ENCODE measurements at regions not wholly inside any gene's neighbourhood (a gene's known extent, or its start where the extent isn't known, plus 50 kb on each side); places are given as distances from the start of the nearest gene placed in this dataset.

DNA sequence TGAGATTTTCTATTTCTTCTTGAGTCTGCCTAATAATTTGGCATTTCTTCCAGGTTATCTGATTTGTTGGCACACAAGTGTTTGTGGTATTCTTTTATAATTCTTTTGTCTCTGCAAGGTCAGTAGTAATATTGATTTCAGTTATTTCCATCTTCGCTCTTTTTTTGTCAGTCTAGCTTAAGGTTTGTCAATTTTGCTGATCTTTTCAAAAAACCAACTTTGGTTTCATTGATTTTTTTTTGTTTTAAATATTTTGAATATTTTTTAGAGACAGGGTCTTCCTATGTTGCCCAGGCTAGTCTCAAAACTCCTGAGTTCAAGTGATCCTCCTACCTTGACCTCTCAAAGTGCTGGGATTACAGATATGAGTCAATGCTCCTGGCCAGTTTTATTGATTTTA lies 162.8 kb downstream of the BARX1 start:
- TF ChIP-seq, protein P1, sequence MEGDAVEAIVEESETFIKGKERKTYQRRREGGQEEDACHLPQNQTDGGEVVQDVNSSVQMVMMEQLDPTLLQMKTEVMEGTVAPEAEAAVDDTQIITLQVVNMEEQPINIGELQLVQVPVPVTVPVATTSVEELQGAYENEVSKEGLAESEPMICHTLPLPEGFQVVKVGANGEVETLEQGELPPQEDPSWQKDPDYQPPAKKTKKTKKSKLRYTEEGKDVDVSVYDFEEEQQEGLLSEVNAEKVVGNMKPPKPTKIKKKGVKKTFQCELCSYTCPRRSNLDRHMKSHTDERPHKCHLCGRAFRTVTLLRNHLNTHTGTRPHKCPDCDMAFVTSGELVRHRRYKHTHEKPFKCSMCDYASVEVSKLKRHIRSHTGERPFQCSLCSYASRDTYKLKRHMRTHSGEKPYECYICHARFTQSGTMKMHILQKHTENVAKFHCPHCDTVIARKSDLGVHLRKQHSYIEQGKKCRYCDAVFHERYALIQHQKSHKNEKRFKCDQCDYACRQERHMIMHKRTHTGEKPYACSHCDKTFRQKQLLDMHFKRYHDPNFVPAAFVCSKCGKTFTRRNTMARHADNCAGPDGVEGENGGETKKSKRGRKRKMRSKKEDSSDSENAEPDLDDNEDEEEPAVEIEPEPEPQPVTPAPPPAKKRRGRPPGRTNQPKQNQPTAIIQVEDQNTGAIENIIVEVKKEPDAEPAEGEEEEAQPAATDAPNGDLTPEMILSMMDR (IDR thresholded peaks at IDR 0.05; ENCODE audit: low read depth, low read length) = no peak
- Histone ChIP-seq H3K9me3 (ENCODE audit: control insufficient read depth, insufficient read depth, low read length) (no peaks in the 10 kb centered on the region), H3K27me3 (ENCODE audit: control insufficient read depth, insufficient read depth, low read length) (no peaks in the 10 kb centered on the region), H3K27ac (ENCODE audit: low read depth, low read length) (no peak overlapping the region), H3K4me3 (ENCODE audit: low read depth, low read length) (no peak overlapping the region)
- ChIA-PET CTCF (interaction anchor here (1.0 kb wide), 1 partner anchor 35 kb away, joined by 3 read pairs; no protein-coding TSS in a partner anchor), POLR2A (no interaction called here)
- no peak for DNase-seq (ENCODE audit: low read depth, low spot score)

DNA sequence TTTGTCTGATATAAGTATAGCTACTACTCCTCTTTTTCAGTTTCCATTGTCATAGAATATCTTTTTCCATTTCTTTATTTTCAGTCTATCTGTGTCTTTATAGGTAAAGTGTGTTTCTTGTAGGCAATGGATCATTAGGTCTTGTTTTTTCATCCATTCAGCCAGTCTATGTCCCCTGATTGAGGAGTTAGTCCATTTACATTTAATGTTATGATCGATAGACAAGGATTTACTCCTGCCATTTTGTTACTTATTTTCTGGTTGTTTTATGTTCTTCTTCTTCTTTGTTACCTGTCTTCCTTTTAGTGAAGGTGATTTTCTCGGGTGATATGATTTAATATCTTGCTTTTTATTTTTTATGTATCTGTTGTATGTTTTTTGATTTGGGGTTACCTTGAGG lies 169.0 kb downstream of the BARX1 start:
- DNase-seq (ENCODE audit: low read depth, low spot score) = no peak
- Histone ChIP-seq H3K9me3 (ENCODE audit: control insufficient read depth, insufficient read depth, low read length) (no peaks in the 10 kb centered on the region), H3K4me3 (ENCODE audit: low read depth, low read length) (no peak overlapping the region), H3K27ac (ENCODE audit: low read depth, low read length) (no peak overlapping the region), H3K27me3 (ENCODE audit: control insufficient read depth, insufficient read depth, low read length) (no peaks in the 10 kb centered on the region)
- POLR2A ChIA-PET = no interaction called here
- TF ChIP-seq, protein P1 (IDR thresholded peaks at IDR 0.05; ENCODE audit: low read depth, low read length) = no peak
- CTCF ChIA-PET = no interaction called here

DNA sequence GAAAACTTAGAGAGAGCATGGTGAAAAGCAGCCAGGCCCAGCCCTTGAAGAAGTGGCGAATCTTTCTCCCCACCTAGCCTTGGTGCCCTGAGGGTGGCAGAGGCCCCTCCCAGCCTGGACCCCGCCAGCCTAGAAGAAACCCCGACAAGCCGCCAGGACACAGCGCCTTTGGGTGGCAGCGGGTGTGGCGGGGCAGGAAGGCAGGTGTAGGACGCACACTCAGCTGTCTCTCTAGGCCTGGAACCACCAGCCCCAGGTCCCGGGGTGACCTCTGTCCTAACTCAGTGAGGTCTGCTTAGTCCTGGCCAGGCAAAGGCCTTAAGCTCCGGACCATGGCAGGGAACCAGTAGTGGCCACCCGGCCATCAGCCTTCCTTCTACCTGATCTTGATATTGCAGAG lies 178.3 kb downstream of the BARX1 start:
- POLR2A ChIA-PET = no interaction called here
- TF ChIP-seq, protein P1 (IDR thresholded peaks at IDR 0.05; ENCODE audit: low read depth, low read length) = no peak
- no peaks in the 10 kb centered on the region for H3K9me3 ChIP-seq (ENCODE audit: control insufficient read depth, insufficient read depth, low read length)
- peaks cover 2% of the 10 kb centered on the region for H3K27me3 ChIP-seq (ENCODE audit: control insufficient read depth, insufficient read depth, low read length)
- no peak overlapping the region for H3K27ac ChIP-seq (ENCODE audit: low read depth, low read length)
- no peak overlapping the region for H3K4me3 ChIP-seq (ENCODE audit: low read depth, low read length)
- CTCF ChIA-PET = no interaction called here
- no peak for DNase-seq (ENCODE audit: low read depth, low spot score)

DNA sequence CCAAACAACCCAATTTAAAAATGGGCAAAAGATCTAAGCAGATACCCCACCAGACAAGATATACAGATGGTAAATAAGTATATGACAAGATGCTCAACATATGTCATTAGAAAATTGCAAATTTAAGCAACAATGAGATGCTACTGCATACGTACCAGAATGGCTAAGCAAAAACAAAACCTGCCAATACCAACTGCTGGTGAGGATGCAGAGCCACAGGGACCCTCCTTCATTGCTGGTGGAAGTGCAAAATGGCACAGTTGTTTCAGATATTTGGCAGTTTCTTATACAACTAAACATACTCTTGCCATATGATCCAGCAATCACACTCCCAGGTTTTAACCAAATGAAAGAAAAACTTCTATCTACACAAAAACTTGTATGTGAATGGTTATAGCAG lies 178.9 kb downstream of the BARX1 start:
- Histone ChIP-seq H3K27ac (ENCODE audit: low read depth, low read length) (no peak overlapping the region), H3K27me3 (ENCODE audit: control insufficient read depth, insufficient read depth, low read length) (peaks cover 2% of the 10 kb centered on the region), H3K9me3 (ENCODE audit: control insufficient read depth, insufficient read depth, low read length) (no peaks in the 10 kb centered on the region), H3K4me3 (ENCODE audit: low read depth, low read length) (no peak overlapping the region)
- DNase-seq (ENCODE audit: low read depth, low spot score) = no peak
- TF ChIP-seq, protein P1 (IDR thresholded peaks at IDR 0.05; ENCODE audit: low read depth, low read length) = no peak
- CTCF ChIA-PET = no interaction called here
- POLR2A ChIA-PET = no interaction called here

DNA sequence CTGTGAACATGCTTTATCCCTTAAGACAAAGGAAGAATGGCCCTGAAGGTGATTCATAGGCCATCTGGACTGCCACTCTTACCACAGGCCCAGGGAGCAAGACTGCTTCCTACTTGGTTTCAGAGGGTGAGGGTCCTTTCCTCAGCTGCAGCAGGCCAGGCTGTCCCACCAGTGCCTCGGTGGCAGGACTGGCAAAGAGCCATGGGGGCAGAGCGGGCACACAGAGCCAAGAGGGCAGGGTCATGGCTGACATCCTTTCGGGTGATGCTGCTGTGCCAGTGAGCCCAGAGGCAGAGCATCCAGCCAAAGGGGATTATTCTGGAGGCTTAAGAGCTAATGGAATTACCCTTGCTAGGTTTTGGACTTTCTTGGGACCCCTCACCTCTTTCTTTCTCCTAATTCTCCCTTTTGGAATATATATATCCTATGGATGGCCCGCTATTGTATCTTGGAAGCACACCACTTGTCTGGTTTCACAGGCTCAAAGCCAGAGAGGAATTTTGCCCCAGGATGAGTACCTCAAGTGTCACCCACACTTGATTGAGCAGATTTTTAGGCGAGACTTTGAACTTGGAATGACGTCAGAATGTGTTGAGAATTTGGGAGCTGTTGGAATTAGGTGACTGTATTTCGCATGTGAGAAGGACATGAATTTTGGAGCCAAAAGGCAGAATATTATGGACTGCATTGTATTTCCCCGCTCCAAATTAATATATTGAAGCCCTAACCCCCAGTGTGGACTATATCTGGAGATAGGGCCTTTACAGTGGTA lies 180.6 kb downstream of the BARX1 start:
- H3K9me3 ChIP-seq (ENCODE audit: control insufficient read depth, insufficient read depth, low read length) = no peaks in the 10 kb centered on the region
- H3K4me3 ChIP-seq (ENCODE audit: low read depth, low read length) = no peak overlapping the region
- ChIA-PET CTCF (interaction anchor here (0.6 kb wide), 1 partner anchor 33 kb away, joined by 4 read pairs; no protein-coding TSS in a partner anchor), POLR2A (no interaction called here)
- TF ChIP-seq, protein P1 (IDR thresholded peaks at IDR 0.05; ENCODE audit: low read depth, low read length) = no peak
- H3K27me3 ChIP-seq (ENCODE audit: control insufficient read depth, insufficient read depth, low read length) = peaks cover 2% of the 10 kb centered on the region
- H3K27ac ChIP-seq (ENCODE audit: low read depth, low read length) = no peak overlapping the region
- DNase-seq (ENCODE audit: low read depth, low spot score) = no peak

Measured in AG04450 (cell line).